NCI-H1092 treated with DMSO at 0.1 percent for 48 hours (cell line): ENCODE measurements at regions not wholly inside any gene's neighbourhood (a gene's known extent, or its start where the extent isn't known, plus 50 kb on each side); places are given as distances from the start of the nearest gene placed in this dataset.

Source experiments
- DNase-seq: peaks from one replicate; lab custom pipeline; 2025; lab: John Stamatoyannopoulos, UW

- no peak for DNase-seq
These were observed 378.9 kb downstream of the PMP22 start for GRCh38 chr17:14886200-14886739.

GRCh38 chr17:14882131-14882530 is 383.0 kb downstream of the PMP22 start:
- DNase-seq: no peak

GRCh38 chr17:14875557-14876412 is 389.3 kb downstream of the PMP22 start:
- no peak for DNase-seq

- no peak for DNase-seq
These were observed 391.1 kb downstream of the PMP22 start for GRCh38 chr17:14873996-14874395.

- DNase-seq: no peak
These were observed 391.6 kb downstream of the PMP22 start for GRCh38 chr17:14873540-14873939.

GRCh38 chr17:14871921-14872320 is 393.2 kb downstream of the PMP22 start:
- DNase-seq: no peak

GRCh38 chr17:14866266-14866665 is 398.9 kb downstream of the PMP22 start:
- DNase-seq: no peak

GRCh38 chr17:14864127-14864526 is 401.0 kb downstream of the PMP22 start:
- DNase-seq: no peak

- no peak for DNase-seq
These were observed 405.6 kb downstream of the PMP22 start for GRCh38 chr17:14859542-14859941.

GRCh38 chr17:14856176-14856575 is 408.9 kb downstream of the PMP22 start:
- DNase-seq: no peak

- no peak for DNase-seq
These were observed 410.4 kb downstream of the PMP22 start for GRCh38 chr17:14854691-14855090.

GRCh38 chr17:14845591-14846281 is 419.4 kb downstream of the PMP22 start:
- DNase-seq: no peak

- DNase-seq: no peak
These were observed 421.9 kb downstream of the PMP22 start for GRCh38 chr17:14843086-14843795.

GRCh38 chr17:14840616-14841231 is 424.4 kb downstream of the PMP22 start:
- DNase-seq: no peak

- no peak for DNase-seq
These were observed 426.6 kb downstream of the PMP22 start for GRCh38 chr17:14838567-14838966.

GRCh38 chr17:14833201-14833785 is 431.8 kb downstream of the PMP22 start:
- no peak for DNase-seq

- DNase-seq: no peak
These were observed 433.6 kb downstream of the PMP22 start for GRCh38 chr17:14831491-14831890.

GRCh38 chr17:14827396-14827919 is 437.7 kb downstream of the PMP22 start:
- no peak for DNase-seq

GRCh38 chr17:14826358-14826757 is 438.8 kb downstream of the PMP22 start:
- DNase-seq: no peak

- DNase-seq: no peak
These were observed 446.7 kb downstream of the PMP22 start for GRCh38 chr17:14818469-14818868.

GRCh38 chr17:14815079-14815478 is 450.0 kb downstream of the PMP22 start:
- no peak for DNase-seq
